ENCODE measurements at regions not wholly inside any gene's neighbourhood (a gene's known extent, or its start where the extent isn't known, plus 50 kb on each side); places are given as distances from the start of the nearest gene placed in this dataset.
A peak's percentile ranks its signal among the peaks of the same experiment; 100 is the strongest.

- H3K27ac ChIP-seq (ENCODE audit: low read depth, low read length): no peak overlapping the region
- H2AFZ ChIP-seq (ENCODE audit: low read length, unreplicated experiment): no peak overlapping the region
- no peaks in the 10 kb centered on the region for H3K4me1 ChIP-seq (ENCODE audit: control insufficient read depth, insufficient read depth, low read length, unreplicated experiment)
- H3K4me3 ChIP-seq (ENCODE audit: low read depth, low read length): no peak overlapping the region
- no peaks in the 10 kb centered on the region for H3K27me3 ChIP-seq (ENCODE audit: insufficient read depth, low read length)
- no peaks in the 10 kb centered on the region for H3K79me2 ChIP-seq (ENCODE audit: control insufficient read depth, insufficient read depth, low read length, unreplicated experiment)
- H3K36me3 ChIP-seq (ENCODE audit: insufficient read depth, low read length): no peaks in the 10 kb centered on the region
Measured at GRCh38 chr7:13068032-13068431, 380.6 kb downstream of the ARL4A start.

GRCh38 chr7:13069841-13070240 is 382.4 kb downstream of the ARL4A start:
- H3K27ac ChIP-seq (ENCODE audit: low read depth, low read length): no peak overlapping the region
- no peaks in the 10 kb centered on the region for H3K79me2 ChIP-seq (ENCODE audit: control insufficient read depth, insufficient read depth, low read length, unreplicated experiment)
- no peaks in the 10 kb centered on the region for H3K36me3 ChIP-seq (ENCODE audit: insufficient read depth, low read length)
- no peaks in the 10 kb centered on the region for H3K27me3 ChIP-seq (ENCODE audit: insufficient read depth, low read length)
- no peaks in the 10 kb centered on the region for H3K4me1 ChIP-seq (ENCODE audit: control insufficient read depth, insufficient read depth, low read length, unreplicated experiment)
- no peak overlapping the region for H2AFZ ChIP-seq (ENCODE audit: low read length, unreplicated experiment)
- H3K4me3 ChIP-seq (ENCODE audit: low read depth, low read length): no peak overlapping the region

GRCh38 chr7:13072014-13072413 is 384.6 kb downstream of the ARL4A start:
- H3K27me3 ChIP-seq (ENCODE audit: insufficient read depth, low read length): no peaks in the 10 kb centered on the region
- H3K79me2 ChIP-seq (ENCODE audit: control insufficient read depth, insufficient read depth, low read length, unreplicated experiment): no peaks in the 10 kb centered on the region
- H3K4me3 ChIP-seq (ENCODE audit: low read depth, low read length): no peak overlapping the region
- H3K36me3 ChIP-seq (ENCODE audit: insufficient read depth, low read length): no peaks in the 10 kb centered on the region
- no peak overlapping the region for H2AFZ ChIP-seq (ENCODE audit: low read length, unreplicated experiment)
- H3K27ac ChIP-seq (ENCODE audit: low read depth, low read length): no peak overlapping the region
- H3K4me1 ChIP-seq (ENCODE audit: control insufficient read depth, insufficient read depth, low read length, unreplicated experiment): peaks cover 5% of the 10 kb centered on the region

GRCh38 chr7:13077466-13077865 is 390.0 kb downstream of the ARL4A start:
- Histone ChIP-seq H3K27ac (ENCODE audit: low read depth, low read length) (no peak overlapping the region; the same call in 1 of the 2 replicates), H3K4me1 (ENCODE audit: control insufficient read depth, insufficient read depth, low read length, unreplicated experiment) (peaks cover 14% of the 10 kb centered on the region), H3K27me3 (ENCODE audit: insufficient read depth, low read length) (no peaks in the 10 kb centered on the region), H2AFZ (ENCODE audit: low read length, unreplicated experiment) (peak overlapping the region; percentile 47), H3K79me2 (ENCODE audit: control insufficient read depth, insufficient read depth, low read length, unreplicated experiment) (no peaks in the 10 kb centered on the region), H3K4me3 (ENCODE audit: low read depth, low read length) (no peak overlapping the region), H3K36me3 (ENCODE audit: insufficient read depth, low read length) (no peaks in the 10 kb centered on the region)

- Histone ChIP-seq H3K27ac (ENCODE audit: low read depth, low read length) (no peak overlapping the region), H3K27me3 (ENCODE audit: insufficient read depth, low read length) (no peaks in the 10 kb centered on the region), H3K4me3 (ENCODE audit: low read depth, low read length) (no peak overlapping the region), H3K36me3 (ENCODE audit: insufficient read depth, low read length) (no peaks in the 10 kb centered on the region), H3K4me1 (ENCODE audit: control insufficient read depth, insufficient read depth, low read length, unreplicated experiment) (peaks cover 14% of the 10 kb centered on the region), H3K79me2 (ENCODE audit: control insufficient read depth, insufficient read depth, low read length, unreplicated experiment) (no peaks in the 10 kb centered on the region), H2AFZ (ENCODE audit: low read length, unreplicated experiment) (no peak overlapping the region)
Measured at GRCh38 chr7:13078105-13078504, 390.7 kb downstream of the ARL4A start.

GRCh38 chr7:13090959-13091358 is 403.5 kb downstream of the ARL4A start:
- H3K27me3 ChIP-seq (ENCODE audit: insufficient read depth, low read length): no peaks in the 10 kb centered on the region

GRCh38 chr7:13091974-13092707 is 404.7 kb downstream of the ARL4A start:
- no peaks in the 10 kb centered on the region for H3K36me3 ChIP-seq (ENCODE audit: insufficient read depth, low read length)
- no peaks in the 10 kb centered on the region for H3K27me3 ChIP-seq (ENCODE audit: insufficient read depth, low read length)
- H3K79me2 ChIP-seq (ENCODE audit: control insufficient read depth, insufficient read depth, low read length, unreplicated experiment): no peaks in the 10 kb centered on the region
- H3K4me1 ChIP-seq (ENCODE audit: control insufficient read depth, insufficient read depth, low read length, unreplicated experiment): no peaks in the 10 kb centered on the region
- H3K27ac ChIP-seq (ENCODE audit: low read depth, low read length): no peak overlapping the region
- no peak overlapping the region for H2AFZ ChIP-seq (ENCODE audit: low read length, unreplicated experiment)
- H3K4me3 ChIP-seq (ENCODE audit: low read depth, low read length): no peak overlapping the region

More at GRCh38 chr7:13090959-13091358, 403.5 kb downstream of the ARL4A start:
- Histone ChIP-seq H3K27ac (ENCODE audit: low read depth, low read length) (no peak overlapping the region), H3K4me1 (ENCODE audit: control insufficient read depth, insufficient read depth, low read length, unreplicated experiment) (no peaks in the 10 kb centered on the region), H3K36me3 (ENCODE audit: insufficient read depth, low read length) (no peaks in the 10 kb centered on the region), H3K4me3 (ENCODE audit: low read depth, low read length) (no peak overlapping the region), H3K79me2 (ENCODE audit: control insufficient read depth, insufficient read depth, low read length, unreplicated experiment) (no peaks in the 10 kb centered on the region), H2AFZ (ENCODE audit: low read length, unreplicated experiment) (no peak overlapping the region)

GRCh38 chr7:13092708-13093005 is 405.2 kb downstream of the ARL4A start:
- Histone ChIP-seq H3K27me3 (ENCODE audit: insufficient read depth, low read length) (no peaks in the 10 kb centered on the region), H2AFZ (ENCODE audit: low read length, unreplicated experiment) (no peak overlapping the region), H3K36me3 (ENCODE audit: insufficient read depth, low read length) (no peaks in the 10 kb centered on the region), H3K27ac (ENCODE audit: low read depth, low read length) (no peak overlapping the region), H3K4me3 (ENCODE audit: low read depth, low read length) (no peak overlapping the region), H3K4me1 (ENCODE audit: control insufficient read depth, insufficient read depth, low read length, unreplicated experiment) (no peaks in the 10 kb centered on the region), H3K79me2 (ENCODE audit: control insufficient read depth, insufficient read depth, low read length, unreplicated experiment) (no peaks in the 10 kb centered on the region)

GRCh38 chr7:13093160-13093559 is 405.7 kb downstream of the ARL4A start:
- Histone ChIP-seq H3K36me3 (ENCODE audit: insufficient read depth, low read length) (no peaks in the 10 kb centered on the region), H3K79me2 (ENCODE audit: control insufficient read depth, insufficient read depth, low read length, unreplicated experiment) (no peaks in the 10 kb centered on the region), H3K27me3 (ENCODE audit: insufficient read depth, low read length) (no peaks in the 10 kb centered on the region), H3K27ac (ENCODE audit: low read depth, low read length) (no peak overlapping the region), H3K4me3 (ENCODE audit: low read depth, low read length) (no peak overlapping the region), H2AFZ (ENCODE audit: low read length, unreplicated experiment) (no peak overlapping the region), H3K4me1 (ENCODE audit: control insufficient read depth, insufficient read depth, low read length, unreplicated experiment) (no peaks in the 10 kb centered on the region)

GRCh38 chr7:13097499-13097898 is 410.1 kb downstream of the ARL4A start:
- Histone ChIP-seq H3K27ac (ENCODE audit: low read depth, low read length) (no peak overlapping the region), H3K4me3 (ENCODE audit: low read depth, low read length) (no peak overlapping the region), H3K79me2 (ENCODE audit: control insufficient read depth, insufficient read depth, low read length, unreplicated experiment) (no peaks in the 10 kb centered on the region), H3K4me1 (ENCODE audit: control insufficient read depth, insufficient read depth, low read length, unreplicated experiment) (peaks cover 12% of the 10 kb centered on the region), H3K27me3 (ENCODE audit: insufficient read depth, low read length) (no peaks in the 10 kb centered on the region), H3K36me3 (ENCODE audit: insufficient read depth, low read length) (no peaks in the 10 kb centered on the region), H2AFZ (ENCODE audit: low read length, unreplicated experiment) (no peak overlapping the region)

GRCh38 chr7:13098161-13098560 is 410.7 kb downstream of the ARL4A start:
- no peak overlapping the region for H2AFZ ChIP-seq (ENCODE audit: low read length, unreplicated experiment)

More at GRCh38 chr7:13098161-13098560, 410.7 kb downstream of the ARL4A start:
- H3K79me2 ChIP-seq (ENCODE audit: control insufficient read depth, insufficient read depth, low read length, unreplicated experiment): no peaks in the 10 kb centered on the region
- H3K36me3 ChIP-seq (ENCODE audit: insufficient read depth, low read length): no peaks in the 10 kb centered on the region
- peaks cover 12% of the 10 kb centered on the region for H3K4me1 ChIP-seq (ENCODE audit: control insufficient read depth, insufficient read depth, low read length, unreplicated experiment)
- H3K27ac ChIP-seq (ENCODE audit: low read depth, low read length): no peak overlapping the region
- H3K27me3 ChIP-seq (ENCODE audit: insufficient read depth, low read length): no peaks in the 10 kb centered on the region
- H3K4me3 ChIP-seq (ENCODE audit: low read depth, low read length): no peak overlapping the region
